ENCODE measurements at regions not wholly inside any gene's neighbourhood (a gene's known extent, or its start where the extent isn't known, plus 50 kb on each side); places are given as distances from the start of the nearest gene placed in this dataset.

DNA sequence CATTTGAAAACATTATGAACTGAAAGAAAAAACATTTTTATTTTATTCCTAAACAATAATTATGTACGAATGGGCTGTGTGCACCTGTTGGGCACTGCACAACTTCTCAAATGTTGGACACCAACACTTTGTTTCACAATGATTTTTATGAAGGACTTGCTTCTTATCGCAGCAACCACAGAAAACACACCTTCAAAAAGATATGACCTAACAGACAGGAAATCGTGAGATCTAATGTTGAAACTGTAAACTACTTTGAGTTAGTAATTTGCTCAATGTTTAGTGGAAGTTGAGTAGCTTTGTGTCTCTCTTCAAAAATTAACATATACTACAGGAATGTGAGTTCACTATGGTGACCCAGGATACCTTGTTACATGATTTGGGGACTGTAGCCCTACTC lies 98.6 kb downstream of the NXPE2 start:
- TF ChIP-seq SUZ12 (IDR thresholded peaks at IDR 0.05; ENCODE audit: extremely low read depth, insufficient read depth, insufficient read length) (no peak), YY1 (IDR thresholded peaks at IDR 0.05; ENCODE audit: insufficient read depth, insufficient read length) (no peak), ZNF274 (IDR thresholded peaks at IDR 0.05; ENCODE audit: low read depth, low read length) (no peak)

Data from NT2/D1 (cell line).